Cerebellar cortex (tissue), 1 donor: ENCODE measurements at regions not wholly inside any gene's neighbourhood (a gene's known extent, or its start where the extent isn't known, plus 50 kb on each side); places are given as distances from the start of the nearest gene placed in this dataset.
"Not testable (repeated sequence)": the region's sequence is repeated elsewhere in the genome, so short reads cannot be mapped to it uniquely, and the experiment has no call there.

Experiments used
- DNase-seq: peaks from one replicate; pipeline ENCODE4 v3.0.0-alpha.2; 2015; ENCODE audit warnings: low spot score

GRCh38 chr6:8829796-8830195 lies 394.5 kb upstream of the SLC35B3 start:
- DNase-seq, result no peak

GRCh38 chr6:8829296-8829695 lies 394.0 kb upstream of the SLC35B3 start:
- no peak for DNase-seq

GRCh38 chr6:8828376-8828775 lies 393.0 kb upstream of the SLC35B3 start:
- no peak for DNase-seq

GRCh38 chr6:8825726-8826125 lies 390.4 kb upstream of the SLC35B3 start:
- DNase-seq, result no peak

- DNase-seq, result no peak
These were observed 386.6 kb upstream of the SLC35B3 start for GRCh38 chr6:8821981-8822381.

- no peak for DNase-seq
These were observed 385.0 kb upstream of the SLC35B3 start for GRCh38 chr6:8820313-8820712.

GRCh38 chr6:8819446-8819845 lies 384.1 kb upstream of the SLC35B3 start:
- no peak for DNase-seq

- no peak for DNase-seq
These were observed 379.2 kb upstream of the SLC35B3 start for GRCh38 chr6:8814440-8815000.

GRCh38 chr6:8810325-8810724 lies 375.0 kb upstream of the SLC35B3 start:
- no peak for DNase-seq

- DNase-seq, result no peak
These were observed 374.3 kb upstream of the SLC35B3 start for GRCh38 chr6:8809662-8810061.

- DNase-seq, result no peak
These were observed 367.9 kb upstream of the SLC35B3 start for GRCh38 chr6:8803181-8803760.

GRCh38 chr6:8802397-8802796 lies 367.1 kb upstream of the SLC35B3 start:
- not testable (repeated sequence) for DNase-seq

- DNase-seq, result no peak
These were observed 359.1 kb upstream of the SLC35B3 start for GRCh38 chr6:8794420-8794819.

GRCh38 chr6:8789878-8790277 lies 354.5 kb upstream of the SLC35B3 start:
- DNase-seq, result no peak

GRCh38 chr6:8785223-8785622 lies 349.9 kb upstream of the SLC35B3 start:
- DNase-seq, result no peak

GRCh38 chr6:8783191-8783590 lies 347.8 kb upstream of the SLC35B3 start:
- DNase-seq, result no peak

GRCh38 chr6:8780653-8781052 lies 345.3 kb upstream of the SLC35B3 start:
- DNase-seq, result no peak

- DNase-seq, result no peak
These were observed 329.4 kb upstream of the SLC35B3 start for GRCh38 chr6:8764733-8765132.

- no peak for DNase-seq
These were observed 325.6 kb upstream of the SLC35B3 start for GRCh38 chr6:8760951-8761350.

- DNase-seq, result no peak
These were observed 323.1 kb upstream of the SLC35B3 start for GRCh38 chr6:8758412-8758811.

- no peak for DNase-seq
These were observed 315.3 kb upstream of the SLC35B3 start for GRCh38 chr6:8750627-8751026.

GRCh38 chr6:8749465-8749864 lies 314.1 kb upstream of the SLC35B3 start:
- DNase-seq, result no peak

- DNase-seq, result no peak
These were observed 307.9 kb upstream of the SLC35B3 start for GRCh38 chr6:8743170-8743745.

- DNase-seq, result no peak
These were observed 304.1 kb upstream of the SLC35B3 start for GRCh38 chr6:8739454-8739853.
